LHCN-M2 (cell line): ENCODE measurements at regions not wholly inside any gene's neighbourhood (a gene's known extent, or its start where the extent isn't known, plus 50 kb on each side); places are given as distances from the start of the nearest gene placed in this dataset.

Source experiments
- DNase-seq: peaks from one replicate; pipeline ENCODE4 v3.0.0-alpha.2; 2012; ENCODE audit warnings: low read depth

- DNase-seq, result peak; percentile 77
Observed at GRCh38 chr3:126267169-126267975, 87.0 kb upstream of the ALDH1L1 start.

- no peak for DNase-seq
Observed at GRCh38 chr3:126266850-126267168, 86.4 kb upstream of the ALDH1L1 start.

DNA sequence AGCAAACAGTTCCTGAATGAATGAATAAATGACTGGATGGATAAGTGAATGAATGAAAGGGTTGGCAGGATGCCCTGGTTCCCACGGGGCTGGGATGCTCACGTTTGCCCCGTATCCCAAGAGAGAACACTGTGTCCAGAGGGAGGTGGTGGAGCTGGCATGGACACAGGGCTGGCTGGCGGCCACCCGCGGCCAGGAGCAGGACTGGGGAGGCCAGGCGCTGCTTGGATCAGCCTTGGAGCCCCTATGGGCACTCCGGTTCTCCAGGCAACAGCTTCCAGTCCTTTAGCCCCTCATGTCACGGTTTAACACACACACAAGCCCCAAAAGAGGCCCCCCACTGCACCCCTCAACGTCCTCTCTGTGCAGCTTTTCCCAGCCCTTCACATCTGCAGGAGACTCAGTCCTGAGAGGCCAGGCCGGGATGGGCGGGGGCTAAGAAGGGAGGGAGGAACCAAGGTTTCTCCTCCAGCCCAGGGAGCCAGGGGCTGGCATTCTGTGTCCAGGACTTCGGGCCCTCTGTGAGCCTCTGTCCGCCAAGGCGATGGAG is 86.0 kb upstream of the ALDH1L1 start:
- DNase-seq, result no peak

DNA sequence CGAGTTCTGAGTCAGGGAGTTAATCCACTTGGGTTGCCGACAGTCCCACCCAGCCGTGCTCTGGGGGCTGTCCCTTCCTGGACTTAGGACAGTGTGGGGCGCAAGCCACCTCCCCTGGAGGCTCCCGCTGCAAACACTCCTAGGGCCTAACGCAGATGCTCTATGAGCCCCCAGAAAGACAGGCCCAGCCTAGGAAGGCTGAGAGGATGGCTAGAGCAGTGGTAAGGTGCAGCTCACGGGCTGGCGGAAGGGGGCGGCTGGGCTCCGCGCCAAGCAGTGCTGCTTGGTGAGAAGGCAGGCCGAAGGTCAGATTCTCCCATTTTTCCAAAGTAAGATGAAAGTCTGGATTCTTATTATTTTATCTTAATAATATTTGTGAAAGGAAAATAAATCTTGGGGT is 84.6 kb upstream of the ALDH1L1 start:
- DNase-seq, result no peak

- DNase-seq, result no peak
Observed at GRCh38 chr3:126264381-126264780, 84.0 kb upstream of the ALDH1L1 start.

GRCh38 chr3:126263971-126264370 is 83.6 kb upstream of the ALDH1L1 start:
- DNase-seq, result no peak

DNA sequence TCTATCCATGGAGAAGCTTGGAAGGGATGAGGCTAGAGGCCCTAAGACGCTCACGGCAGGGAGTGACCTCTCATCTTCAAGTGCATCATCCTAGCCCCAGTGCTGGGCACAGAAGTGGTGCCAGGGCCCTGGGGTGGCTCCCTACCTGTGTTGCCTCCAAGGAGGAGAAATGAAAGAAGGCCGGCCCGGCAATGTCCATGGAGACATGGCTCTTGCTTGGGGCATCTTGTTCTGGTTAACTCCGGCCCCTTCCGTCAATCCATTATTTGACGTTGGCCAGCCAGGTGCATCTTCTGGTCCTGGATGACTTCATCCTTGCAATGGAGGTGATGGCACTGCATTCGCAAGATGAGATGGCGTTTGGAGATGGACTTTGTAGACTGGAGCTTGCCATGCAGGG is 83.2 kb upstream of the ALDH1L1 start:
- DNase-seq, result no peak

DNA sequence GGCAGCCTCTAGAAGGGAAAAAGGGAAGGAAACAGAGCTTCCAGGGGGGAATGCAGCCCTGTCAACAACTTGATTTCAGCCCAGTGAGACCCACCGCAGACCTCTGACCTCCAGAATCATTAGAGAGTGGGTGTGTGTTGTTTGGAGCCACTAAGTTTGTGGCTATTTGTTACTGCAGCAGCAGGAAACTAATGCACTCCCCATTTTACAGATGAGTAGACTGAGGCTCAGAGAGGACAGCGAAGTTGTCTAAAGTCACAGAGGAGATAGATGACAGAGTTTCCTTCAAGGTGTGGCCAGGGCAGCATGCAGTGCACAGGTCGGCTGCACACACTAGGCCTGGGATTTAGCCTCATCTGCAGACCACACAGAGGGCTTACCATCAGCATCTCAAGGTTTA is 81.8 kb upstream of the ALDH1L1 start:
- no peak for DNase-seq

DNA sequence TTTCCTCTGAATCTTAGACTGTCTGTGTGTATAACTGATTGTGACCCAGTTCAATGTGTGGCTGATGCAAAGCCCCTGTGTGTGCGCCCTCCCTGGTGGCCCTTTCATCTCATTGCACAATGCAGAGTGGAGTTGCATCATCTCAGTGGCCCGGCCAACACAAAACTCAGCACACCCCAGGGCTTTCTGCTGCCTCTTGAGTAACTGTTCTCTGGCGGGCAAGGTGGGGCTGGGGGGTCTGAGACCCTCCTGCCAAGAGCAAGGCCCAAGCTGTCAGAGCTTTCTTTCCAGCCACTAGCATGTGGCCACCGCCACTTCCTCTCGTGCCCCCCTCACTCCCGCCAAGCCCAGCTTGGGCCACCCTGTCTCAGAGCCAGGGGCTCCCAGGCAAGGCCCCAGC is 80.7 kb upstream of the ALDH1L1 start:
- no peak for DNase-seq

DNA sequence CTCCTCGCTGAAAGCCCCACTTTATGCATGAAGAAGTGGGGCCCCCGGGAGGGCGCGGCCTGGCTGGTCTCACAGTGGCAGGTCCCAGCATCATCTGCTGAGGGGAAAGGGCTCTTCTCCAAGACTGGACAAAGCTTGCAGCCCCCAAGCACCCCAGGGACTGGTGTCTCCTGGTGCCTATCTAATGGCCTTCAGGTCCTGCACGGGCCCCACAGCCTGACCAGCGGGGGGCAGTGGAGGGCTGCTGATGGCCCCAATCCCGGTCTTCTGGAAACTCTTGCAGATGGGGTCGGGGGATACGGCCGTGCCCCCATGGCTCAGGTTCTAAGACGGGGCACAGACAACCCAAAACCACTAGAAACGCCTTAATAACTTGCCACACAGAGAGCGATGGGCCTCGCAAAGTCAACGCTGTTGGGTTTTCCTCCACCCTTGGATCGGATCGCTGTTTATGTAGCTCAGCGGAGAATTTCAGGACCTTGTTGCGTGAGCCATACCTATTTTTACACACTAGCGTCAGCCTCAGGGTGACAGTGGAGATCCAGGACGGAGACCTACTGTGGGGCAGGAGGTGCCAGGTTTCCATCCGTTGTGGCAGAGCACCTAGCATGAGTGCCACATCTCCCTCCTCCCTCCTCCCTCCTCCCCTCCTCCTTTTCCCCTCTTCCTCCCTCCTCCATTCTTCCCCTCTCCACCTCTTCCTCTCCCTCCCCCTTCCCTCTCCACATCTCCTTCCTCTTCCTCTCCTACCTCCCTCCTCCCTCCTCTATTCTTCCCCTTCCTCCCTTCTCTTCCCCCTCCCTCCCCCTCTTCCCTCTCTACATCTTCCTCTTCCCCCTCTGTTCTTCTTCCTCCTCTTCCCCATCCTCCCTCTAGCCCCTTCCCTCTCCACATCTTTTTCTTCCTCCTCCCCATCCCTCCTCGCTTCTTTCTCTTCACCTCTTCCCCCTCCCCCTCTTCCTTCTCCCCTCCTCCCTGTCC is 79.3 kb upstream of the ALDH1L1 start:
- DNase-seq, result peak; percentile 6

- peak; percentile 8 for DNase-seq
Observed at GRCh38 chr3:126258670-126259069, 78.3 kb upstream of the ALDH1L1 start.

DNA sequence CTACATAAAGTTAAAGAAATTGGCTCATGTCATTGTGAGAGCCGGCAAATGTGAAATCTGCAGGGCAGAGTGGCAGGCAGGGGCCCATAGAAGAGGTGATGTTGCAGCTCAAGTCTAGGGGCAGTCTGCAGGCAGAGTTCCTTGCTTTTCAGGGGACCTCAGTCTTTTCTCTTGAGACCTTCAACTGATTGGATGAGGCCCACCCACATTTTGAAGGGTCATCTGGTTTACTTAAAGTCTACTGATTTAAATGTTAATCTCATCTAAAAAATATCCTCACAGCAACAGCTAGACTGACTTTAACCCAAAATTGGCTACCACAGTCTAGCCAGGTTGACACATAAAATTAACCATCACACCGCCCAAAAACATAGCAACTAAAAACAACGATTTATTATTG is 77.6 kb upstream of the ALDH1L1 start:
- DNase-seq, result no peak

DNA sequence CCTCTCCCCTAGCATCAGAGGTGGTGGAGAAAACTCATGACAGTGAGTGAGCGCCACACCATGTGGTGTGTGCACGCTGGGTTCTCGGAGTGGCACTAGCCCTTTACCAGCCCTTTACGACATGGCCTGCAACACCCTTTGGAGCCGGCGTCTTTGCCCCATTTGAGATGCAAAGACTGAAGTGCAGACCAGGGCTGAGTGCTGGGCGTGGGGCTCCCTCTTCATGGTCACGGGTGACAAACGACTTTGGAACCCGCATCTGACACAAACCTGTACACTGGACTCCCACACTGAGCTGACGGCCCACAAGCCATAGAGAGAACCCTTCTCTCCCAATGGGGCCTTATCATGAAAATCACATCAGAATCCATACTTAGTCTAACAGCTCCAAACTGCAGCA is 76.8 kb upstream of the ALDH1L1 start:
- no peak for DNase-seq

- peak; percentile 2 for DNase-seq
Observed at GRCh38 chr3:126256251-126256650, 75.9 kb upstream of the ALDH1L1 start.

DNA sequence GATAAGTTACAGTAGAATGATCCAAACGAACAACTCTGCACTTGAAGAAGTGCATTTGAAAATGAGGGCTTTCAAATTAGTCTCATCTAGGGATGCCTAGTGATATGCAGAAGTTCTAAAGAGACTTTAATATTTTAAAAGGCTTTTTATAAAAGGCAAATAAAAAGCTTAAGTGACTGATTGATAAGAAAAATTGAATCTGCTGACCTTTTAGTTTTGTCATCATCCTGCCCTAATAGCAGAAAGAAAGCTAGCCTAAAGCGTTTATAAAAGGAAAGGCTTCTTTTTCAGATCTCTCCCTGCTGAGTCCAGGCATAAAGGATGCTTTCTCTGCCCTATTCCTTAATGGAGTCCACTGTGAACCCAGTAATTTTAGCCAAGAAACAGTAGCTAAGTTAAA is 72.7 kb upstream of the ALDH1L1 start:
- DNase-seq, result no peak

GRCh38 chr3:126252373-126252772 is 72.0 kb upstream of the ALDH1L1 start:
- DNase-seq, result no peak

- peak; percentile 39 for DNase-seq
Observed at GRCh38 chr3:126245811-126246727, 65.7 kb upstream of the ALDH1L1 start.
